NCI-H1694 treated with DMSO at 0.1 percent for 48 hours (cell line): ENCODE measurements at regions not wholly inside any gene's neighbourhood (a gene's known extent, or its start where the extent isn't known, plus 50 kb on each side); places are given as distances from the start of the nearest gene placed in this dataset.

Source experiments
- DNase-seq: peaks from one replicate; lab custom pipeline; 2025; lab: John Stamatoyannopoulos, UW

GRCh38 chr11:45036733-45037132 lies 86.0 kb upstream of the TP53I11 start:
- DNase-seq: no peak

- no peak for DNase-seq
Observed at GRCh38 chr11:45037434-45038005, 86.8 kb upstream of the TP53I11 start.

GRCh38 chr11:45038923-45039322 lies 88.2 kb upstream of the TP53I11 start:
- no peak for DNase-seq

- DNase-seq: peak; percentile 97
Observed at GRCh38 chr11:45041596-45041995, 90.9 kb upstream of the TP53I11 start.

- peak; percentile 97 for DNase-seq
Observed at GRCh38 chr11:45042560-45042959, 91.9 kb upstream of the TP53I11 start.

- peak; percentile 40 for DNase-seq
Observed at GRCh38 chr11:45043755-45044475, 93.2 kb upstream of the TP53I11 start.

- DNase-seq: no peak
Observed at GRCh38 chr11:45045683-45046471, 95.2 kb upstream of the TP53I11 start.

GRCh38 chr11:45048313-45048841 lies 97.7 kb upstream of the TP53I11 start:
- no peak for DNase-seq

GRCh38 chr11:45048870-45049691 lies 97.4 kb upstream of the PRDM11 start:
- DNase-seq: peak; percentile 97

- DNase-seq: peak; percentile 66
Observed at GRCh38 chr11:45050111-45050510, 96.3 kb upstream of the PRDM11 start.

- no peak for DNase-seq
Observed at GRCh38 chr11:45051621-45052020, 94.8 kb upstream of the PRDM11 start.

GRCh38 chr11:45052361-45052760 lies 94.1 kb upstream of the PRDM11 start:
- peak; percentile 34 for DNase-seq

GRCh38 chr11:45053736-45054446 lies 92.5 kb upstream of the PRDM11 start:
- DNase-seq: no peak

- DNase-seq: no peak
Observed at GRCh38 chr11:45054956-45055355, 91.5 kb upstream of the PRDM11 start.

- no peak for DNase-seq
Observed at GRCh38 chr11:45056529-45056928, 89.9 kb upstream of the PRDM11 start.

- no peak for DNase-seq
Observed at GRCh38 chr11:45057938-45058646, 88.3 kb upstream of the PRDM11 start.

- no peak for DNase-seq
Observed at GRCh38 chr11:45058647-45058950, 87.8 kb upstream of the PRDM11 start.

- no peak for DNase-seq
Observed at GRCh38 chr11:45060707-45061106, 85.7 kb upstream of the PRDM11 start.

- no peak for DNase-seq
Observed at GRCh38 chr11:45061641-45062040, 84.8 kb upstream of the PRDM11 start.

GRCh38 chr11:45062115-45062514 lies 84.3 kb upstream of the PRDM11 start:
- no peak for DNase-seq
